ENCODE measurements at regions not wholly inside any gene's neighbourhood (a gene's known extent, or its start where the extent isn't known, plus 50 kb on each side); places are given as distances from the start of the nearest gene placed in this dataset.
A peak's percentile ranks its signal among the peaks of the same experiment; 100 is the strongest.

- no peak for DNase-seq
Observed at GRCh38 chr5:4868140-4868735, 271.9 kb upstream of the ADAMTS16 start.

- DNase-seq: no peak
Observed at GRCh38 chr5:4873652-4874051, 266.5 kb upstream of the ADAMTS16 start.

GRCh38 chr5:4874097-4874496 is 266.0 kb upstream of the ADAMTS16 start:
- no peak for DNase-seq

- DNase-seq: no peak
Observed at GRCh38 chr5:4875942-4876341, 264.2 kb upstream of the ADAMTS16 start.

- DNase-seq: no peak
Observed at GRCh38 chr5:4876804-4877203, 263.3 kb upstream of the ADAMTS16 start.

GRCh38 chr5:4877579-4877978 is 262.6 kb upstream of the ADAMTS16 start:
- DNase-seq: no peak

- no peak for DNase-seq
Observed at GRCh38 chr5:4879075-4879474, 261.1 kb upstream of the ADAMTS16 start.

GRCh38 chr5:4879693-4880303 is 260.3 kb upstream of the ADAMTS16 start:
- peak; percentile 29 for DNase-seq

GRCh38 chr5:4880304-4880741 is 259.8 kb upstream of the ADAMTS16 start:
- no peak for DNase-seq

- DNase-seq: no peak
Observed at GRCh38 chr5:4881366-4882002, 258.6 kb upstream of the ADAMTS16 start.

GRCh38 chr5:4882186-4882585 is 257.9 kb upstream of the ADAMTS16 start:
- DNase-seq: no peak

GRCh38 chr5:4883360-4883759 is 256.8 kb upstream of the ADAMTS16 start:
- DNase-seq: no peak

GRCh38 chr5:4893063-4893744 is 246.9 kb upstream of the ADAMTS16 start:
- no peak for DNase-seq

- DNase-seq: no peak
Observed at GRCh38 chr5:4896328-4896727, 243.8 kb upstream of the ADAMTS16 start.

GRCh38 chr5:4901305-4901811 is 238.8 kb upstream of the ADAMTS16 start:
- no peak for DNase-seq

- no peak for DNase-seq
Observed at GRCh38 chr5:4901924-4902323, 238.2 kb upstream of the ADAMTS16 start.

GRCh38 chr5:4905674-4906520 is 234.2 kb upstream of the ADAMTS16 start:
- DNase-seq: no peak

GRCh38 chr5:4906786-4907185 is 233.3 kb upstream of the ADAMTS16 start:
- no peak for DNase-seq

- DNase-seq: no peak
Observed at GRCh38 chr5:4907571-4907970, 232.6 kb upstream of the ADAMTS16 start.

GRCh38 chr5:4909086-4909485 is 231.0 kb upstream of the ADAMTS16 start:
- DNase-seq: no peak

- no peak for DNase-seq
Observed at GRCh38 chr5:4911646-4912403, 228.3 kb upstream of the ADAMTS16 start.

GRCh38 chr5:4921929-4922328 is 218.2 kb upstream of the ADAMTS16 start:
- DNase-seq: no peak
